ENCODE measurements at regions not wholly inside any gene's neighbourhood (a gene's known extent, or its start where the extent isn't known, plus 50 kb on each side); places are given as distances from the start of the nearest gene placed in this dataset.
A peak's percentile ranks its signal among the peaks of the same experiment; 100 is the strongest.

DNA sequence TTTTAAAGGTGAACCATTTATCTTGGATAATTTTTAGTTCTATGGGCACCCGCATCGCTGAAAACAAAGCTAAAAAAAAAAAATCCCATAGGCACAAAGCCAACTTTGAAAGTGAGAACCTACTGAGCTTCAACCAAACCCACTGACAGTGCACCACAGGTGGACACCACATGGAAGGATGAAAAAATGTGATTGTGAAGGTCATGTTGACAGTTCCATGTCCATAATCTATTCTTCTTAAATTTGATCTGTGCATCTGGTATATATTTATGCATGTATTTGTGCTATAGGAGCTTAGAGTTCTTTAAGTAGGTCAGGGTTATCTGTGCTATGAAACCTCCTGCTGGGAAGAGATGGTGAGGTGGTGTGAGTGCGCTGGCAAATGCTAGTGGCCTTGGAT is 374.3 kb downstream of the SPRY1 start:
- Histone ChIP-seq H3K27ac (no peak overlapping the region), H3K27me3 (ENCODE audit: low read depth) (no peaks in the 10 kb centered on the region), H3K36me3 (no peaks in the 10 kb centered on the region), H3K9me3 (no peaks in the 10 kb centered on the region), H3K4me3 (no peak overlapping the region), H3K4me1 (no peaks in the 10 kb centered on the region)
- DNase-seq: no peak
- TF ChIP-seq, protein P1, sequence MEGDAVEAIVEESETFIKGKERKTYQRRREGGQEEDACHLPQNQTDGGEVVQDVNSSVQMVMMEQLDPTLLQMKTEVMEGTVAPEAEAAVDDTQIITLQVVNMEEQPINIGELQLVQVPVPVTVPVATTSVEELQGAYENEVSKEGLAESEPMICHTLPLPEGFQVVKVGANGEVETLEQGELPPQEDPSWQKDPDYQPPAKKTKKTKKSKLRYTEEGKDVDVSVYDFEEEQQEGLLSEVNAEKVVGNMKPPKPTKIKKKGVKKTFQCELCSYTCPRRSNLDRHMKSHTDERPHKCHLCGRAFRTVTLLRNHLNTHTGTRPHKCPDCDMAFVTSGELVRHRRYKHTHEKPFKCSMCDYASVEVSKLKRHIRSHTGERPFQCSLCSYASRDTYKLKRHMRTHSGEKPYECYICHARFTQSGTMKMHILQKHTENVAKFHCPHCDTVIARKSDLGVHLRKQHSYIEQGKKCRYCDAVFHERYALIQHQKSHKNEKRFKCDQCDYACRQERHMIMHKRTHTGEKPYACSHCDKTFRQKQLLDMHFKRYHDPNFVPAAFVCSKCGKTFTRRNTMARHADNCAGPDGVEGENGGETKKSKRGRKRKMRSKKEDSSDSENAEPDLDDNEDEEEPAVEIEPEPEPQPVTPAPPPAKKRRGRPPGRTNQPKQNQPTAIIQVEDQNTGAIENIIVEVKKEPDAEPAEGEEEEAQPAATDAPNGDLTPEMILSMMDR (IDR thresholded peaks at IDR 0.05): no peak
- intact Hi-C loops (cut with DNase I): no loop called here
- no peak for ATAC-seq

DNA sequence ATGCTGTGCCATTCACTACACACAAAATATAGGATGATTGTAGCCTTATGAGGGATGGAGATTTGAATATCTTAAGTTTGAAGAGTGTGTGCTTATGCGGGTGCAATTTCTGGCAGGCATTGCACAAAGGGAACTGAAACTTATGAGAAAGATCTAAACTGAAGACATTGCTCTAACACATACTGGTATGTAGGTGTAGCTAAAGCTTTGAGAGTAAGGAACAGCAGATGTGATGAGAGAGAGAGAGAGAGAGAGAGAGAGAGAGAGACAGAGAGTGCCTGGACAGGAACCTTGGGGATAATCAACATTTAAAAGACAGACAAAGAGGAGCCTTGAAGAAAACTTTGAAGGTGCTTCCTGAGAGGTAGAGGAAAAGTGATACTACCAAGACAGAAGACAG is 379.7 kb downstream of the SPRY1 start:
- intact Hi-C loops (cut with DNase I): no loop called here
- ATAC-seq (no peak), DNase-seq (no peak)
- TF ChIP-seq, protein P1 (IDR thresholded peaks at IDR 0.05): no peak
- no peak overlapping the region for H3K4me3 ChIP-seq
- no peaks in the 10 kb centered on the region for H3K4me1 ChIP-seq
- H3K36me3 ChIP-seq: no peaks in the 10 kb centered on the region
- H3K27ac ChIP-seq: no peak overlapping the region
- no peaks in the 10 kb centered on the region for H3K9me3 ChIP-seq
- no peaks in the 10 kb centered on the region for H3K27me3 ChIP-seq (ENCODE audit: low read depth)

- TF ChIP-seq, protein P1 (IDR thresholded peaks at IDR 0.05): no peak
- Histone ChIP-seq H3K4me3 (no peak overlapping the region), H3K4me1 (no peaks in the 10 kb centered on the region), H3K36me3 (no peaks in the 10 kb centered on the region), H3K9me3 (no peaks in the 10 kb centered on the region), H3K27ac (no peak overlapping the region), H3K27me3 (ENCODE audit: low read depth) (no peaks in the 10 kb centered on the region)
- DNase-seq (no peak), ATAC-seq (no peak)
- intact Hi-C loops (cut with DNase I): no loop called here
These were observed 380.8 kb downstream of the SPRY1 start for GRCh38 chr4:123777373-123777772.

GRCh38 chr4:123783151-123783790 is 386.7 kb downstream of the SPRY1 start:
- intact Hi-C loops (cut with DNase I): no loop called here
- H3K27ac ChIP-seq: peak overlapping the region; percentile 5
- H3K9me3 ChIP-seq: no peaks in the 10 kb centered on the region
- TF ChIP-seq, protein P1 (IDR thresholded peaks at IDR 0.05): no peak
- H3K4me3 ChIP-seq: no peak overlapping the region
- no peaks in the 10 kb centered on the region for H3K27me3 ChIP-seq (ENCODE audit: low read depth)
- DNase-seq (no peak), ATAC-seq (no peak)
- peaks cover 8% of the 10 kb centered on the region for H3K4me1 ChIP-seq
- H3K36me3 ChIP-seq: no peaks in the 10 kb centered on the region

DNA sequence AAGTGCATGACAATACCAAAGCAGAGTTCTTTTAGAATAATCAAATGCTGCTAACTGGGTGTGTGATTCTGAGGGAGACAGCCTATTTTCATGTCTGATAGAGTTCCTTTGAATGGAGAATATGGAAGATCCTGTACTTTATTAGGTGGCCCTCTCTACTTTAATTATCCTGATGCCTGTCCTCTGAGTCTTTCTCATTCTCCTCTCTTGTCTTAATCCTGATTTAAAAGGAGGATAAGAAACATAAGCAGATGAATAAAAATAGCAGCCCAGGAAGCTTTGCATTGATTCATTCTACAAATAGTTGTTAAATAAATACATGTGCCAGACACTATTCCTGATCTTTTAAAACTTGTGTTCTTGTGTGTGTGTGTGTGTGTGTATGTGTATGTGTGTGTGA is 387.3 kb downstream of the SPRY1 start:
- Histone ChIP-seq H3K27ac (peak overlapping the region; percentile 5), H3K27me3 (ENCODE audit: low read depth) (no peaks in the 10 kb centered on the region), H3K4me3 (no peak overlapping the region), H3K9me3 (no peaks in the 10 kb centered on the region), H3K36me3 (no peaks in the 10 kb centered on the region), H3K4me1 (peaks cover 12% of the 10 kb centered on the region)
- TF ChIP-seq, protein P1 (IDR thresholded peaks at IDR 0.05): no peak
- intact Hi-C loops (cut with DNase I): no loop called here
- DNase-seq (no peak), ATAC-seq (no peak)

All from lower lobe of right lung (tissue), 2 donors.